ENCODE measurements at regions not wholly inside any gene's neighbourhood (a gene's known extent, or its start where the extent isn't known, plus 50 kb on each side); places are given as distances from the start of the nearest gene placed in this dataset.

GRCh38 chr21:14890141-14890540, 174.7 kb downstream of the NRIP1 start:
- no peak overlapping the region for H3K4me2 ChIP-seq (ENCODE audit: insufficient read depth, insufficient read length, low read length)
- no peak overlapping the region for H3K27ac ChIP-seq (ENCODE audit: insufficient read length, low read depth, low read length)
- no CpG with 5 or more reads among the region's 2 CpGs for WGBS (ENCODE audit: extremely low coverage, insufficient read length, low lambda C conversion rate)
- H4K20me1 ChIP-seq (ENCODE audit: control insufficient read depth, insufficient read depth, insufficient read length): no peaks in the 10 kb centered on the region
- no peak overlapping the region for H3K27ac Mint-ChIP-seq
- no peak for DNase-seq
- H3K79me2 ChIP-seq (ENCODE audit: insufficient read depth, low read length): no peaks in the 10 kb centered on the region
- H3K23ac ChIP-seq (ENCODE audit: insufficient read length, low read depth, low read length): no peak overlapping the region
- H3K4ac ChIP-seq (ENCODE audit: low read depth, low read length): no peak overlapping the region
- no peak overlapping the region for H2AFZ ChIP-seq (ENCODE audit: low read length)
- no peak overlapping the region for H4K8ac ChIP-seq (replicated peaks; ENCODE audit: insufficient read length, low read depth, low read length)
- no peak overlapping the region for H2BK15ac ChIP-seq (ENCODE audit: low read depth, low read length)
- H2BK5ac ChIP-seq (ENCODE audit: insufficient read length, low read length): no peak overlapping the region
- no peak overlapping the region for H3K14ac ChIP-seq (ENCODE audit: insufficient read depth, low read length)
- no peak overlapping the region for H2BK12ac ChIP-seq (ENCODE audit: insufficient read length, low read depth, low read length)
- H3K9me3 Mint-ChIP-seq: no peaks in the 10 kb centered on the region
- no peaks in the 10 kb centered on the region for H3K27me3 ChIP-seq (ENCODE audit: insufficient read depth, low read length)
- no peaks in the 10 kb centered on the region for H3K27me3 Mint-ChIP-seq (ENCODE audit: low read depth)
- H4K91ac ChIP-seq (ENCODE audit: insufficient read length, low read depth, low read length): no peak overlapping the region
- H3K4me1 Mint-ChIP-seq: peaks cover 4 to 7% of the 10 kb centered on the region in 2 experiments; a peak in 3 of 4 replicates
- H2BK120ac ChIP-seq (ENCODE audit: low read depth, low read length, poor library complexity, severe bottlenecking): no peak overlapping the region
- no peaks in the 10 kb centered on the region for H3K4me1 ChIP-seq (ENCODE audit: insufficient read depth, low read length)
- H2BK20ac ChIP-seq (ENCODE audit: low read depth, low read length, poor library complexity, severe bottlenecking): no peak overlapping the region
- H2AK5ac ChIP-seq (ENCODE audit: insufficient read length, low read length): no peak overlapping the region
- TF ChIP-seq, protein P1, sequence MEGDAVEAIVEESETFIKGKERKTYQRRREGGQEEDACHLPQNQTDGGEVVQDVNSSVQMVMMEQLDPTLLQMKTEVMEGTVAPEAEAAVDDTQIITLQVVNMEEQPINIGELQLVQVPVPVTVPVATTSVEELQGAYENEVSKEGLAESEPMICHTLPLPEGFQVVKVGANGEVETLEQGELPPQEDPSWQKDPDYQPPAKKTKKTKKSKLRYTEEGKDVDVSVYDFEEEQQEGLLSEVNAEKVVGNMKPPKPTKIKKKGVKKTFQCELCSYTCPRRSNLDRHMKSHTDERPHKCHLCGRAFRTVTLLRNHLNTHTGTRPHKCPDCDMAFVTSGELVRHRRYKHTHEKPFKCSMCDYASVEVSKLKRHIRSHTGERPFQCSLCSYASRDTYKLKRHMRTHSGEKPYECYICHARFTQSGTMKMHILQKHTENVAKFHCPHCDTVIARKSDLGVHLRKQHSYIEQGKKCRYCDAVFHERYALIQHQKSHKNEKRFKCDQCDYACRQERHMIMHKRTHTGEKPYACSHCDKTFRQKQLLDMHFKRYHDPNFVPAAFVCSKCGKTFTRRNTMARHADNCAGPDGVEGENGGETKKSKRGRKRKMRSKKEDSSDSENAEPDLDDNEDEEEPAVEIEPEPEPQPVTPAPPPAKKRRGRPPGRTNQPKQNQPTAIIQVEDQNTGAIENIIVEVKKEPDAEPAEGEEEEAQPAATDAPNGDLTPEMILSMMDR (conservative IDR thresholded peaks at IDR 0.05): no peak
- H3K4me3 Mint-ChIP-seq: no peak overlapping the region
- H3K36me3 Mint-ChIP-seq (ENCODE audit: insufficient read depth in 1 of 3, low read depth in 3 of 3): no peaks in the 10 kb centered on the region; a peak in 1 of 7 replicates
- H3K9me3 ChIP-seq (ENCODE audit: control insufficient read depth, low read depth, low read length): no peaks in the 10 kb centered on the region
- no peak overlapping the region for H3K56ac ChIP-seq (ENCODE audit: insufficient read length, low read depth, low read length)
- H3K79me1 ChIP-seq (ENCODE audit: insufficient read depth, low read depth, low read length, poor library complexity, severe bottlenecking): no peaks in the 10 kb centered on the region
- no peak overlapping the region for H3K9ac ChIP-seq (ENCODE audit: extremely low read depth, insufficient read length, low read length)
- H3T11ph ChIP-seq (ENCODE audit: low read length): no peak overlapping the region
- H3K18ac ChIP-seq (ENCODE audit: insufficient read length, low read depth, low read length): no peak overlapping the region
- H3K23me2 ChIP-seq (ENCODE audit: insufficient read length, low read depth, low read length, poor library complexity, severe bottlenecking): no peaks in the 10 kb centered on the region
- no peak overlapping the region for H4K5ac ChIP-seq (ENCODE audit: insufficient read length, low read depth, low read length)

Data from H9 (cell line).